ENCODE measurements at regions not wholly inside any gene's neighbourhood (a gene's known extent, or its start where the extent isn't known, plus 50 kb on each side); places are given as distances from the start of the nearest gene placed in this dataset.

GRCh38 chr17:77507111-77507885 is 366.5 kb downstream of the SEC14L1 start:
- DNase-seq = peak; percentile 53

- no peak for DNase-seq
These were observed 367.4 kb downstream of the SEC14L1 start for GRCh38 chr17:77508047-77508715.

- no peak for DNase-seq
These were observed 368.3 kb downstream of the SEC14L1 start for GRCh38 chr17:77509089-77509488.

- no peak for DNase-seq
These were observed 368.8 kb downstream of the SEC14L1 start for GRCh38 chr17:77509599-77509998.

GRCh38 chr17:77510133-77510796 is 369.5 kb downstream of the SEC14L1 start:
- no peak for DNase-seq

- DNase-seq = no peak
These were observed 370.8 kb downstream of the SEC14L1 start for GRCh38 chr17:77511514-77512061.

- peak; percentile 16 for DNase-seq
These were observed 371.5 kb downstream of the SEC14L1 start for GRCh38 chr17:77512062-77512946.

GRCh38 chr17:77513045-77513444 is 372.3 kb downstream of the SEC14L1 start:
- DNase-seq = no peak

- DNase-seq = no peak
These were observed 374.5 kb downstream of the SEC14L1 start for GRCh38 chr17:77515227-77515626.

GRCh38 chr17:77516902-77517301 is 376.1 kb downstream of the SEC14L1 start:
- no peak for DNase-seq

GRCh38 chr17:77521076-77521475 is 380.3 kb downstream of the SEC14L1 start:
- DNase-seq = no peak

- no peak for DNase-seq
These were observed 382.8 kb downstream of the SEC14L1 start for GRCh38 chr17:77523540-77523939.

GRCh38 chr17:77526259-77526711 is 385.5 kb downstream of the SEC14L1 start:
- DNase-seq = no peak

- DNase-seq = peak; percentile 90
These were observed 386.1 kb downstream of the SEC14L1 start for GRCh38 chr17:77526728-77527350.

- peak; percentile 52 for DNase-seq
These were observed 386.6 kb downstream of the SEC14L1 start for GRCh38 chr17:77527409-77527808.

- peak; percentile 28 for DNase-seq
These were observed 387.2 kb downstream of the SEC14L1 start for GRCh38 chr17:77527836-77528505.

- peak; percentile 89 for DNase-seq
These were observed 388.0 kb downstream of the SEC14L1 start for GRCh38 chr17:77528516-77529327.

GRCh38 chr17:77529328-77529650 is 388.5 kb downstream of the SEC14L1 start:
- no peak for DNase-seq

- DNase-seq = no peak
These were observed 389.8 kb downstream of the SEC14L1 start for GRCh38 chr17:77530591-77530990.

- DNase-seq = peak; percentile 54
These were observed 390.2 kb downstream of the SEC14L1 start for GRCh38 chr17:77531002-77531401.

GRCh38 chr17:77531641-77532040 is 390.9 kb downstream of the SEC14L1 start:
- no peak for DNase-seq
